Activated naive CD4-positive, alpha-beta T cell treated with anti-CD3 and anti-CD28 coated beads, Interleukin-2, amount 50 U/mL, for 24 hours (primary cell): ENCODE measurements at regions not wholly inside any gene's neighbourhood (a gene's known extent, or its start where the extent isn't known, plus 50 kb on each side); places are given as distances from the start of the nearest gene placed in this dataset.
"Not testable (repeated sequence)": the region's sequence is repeated elsewhere in the genome, so short reads cannot be mapped to it uniquely, and the experiment has no call there.

ENCODE experiments used
- H3K27ac Mint-ChIP-seq: one replicate; pipeline ENCODE4 v1.8.0; 2021; ENCODE audit warnings: mild to moderate bottlenecking, mixed read lengths
- H3K27me3 Mint-ChIP-seq: one replicate; pipeline ENCODE4 v1.8.0; 2021; ENCODE audit warnings: mixed read lengths
- H3K36me3 Mint-ChIP-seq: one replicate; pipeline ENCODE4 v1.8.0; 2021; ENCODE audit warnings: mixed read lengths
- H3K4me1 Mint-ChIP-seq: one replicate; pipeline ENCODE4 v1.8.0; 2021; ENCODE audit warnings: mixed read lengths
- H3K4me3 Mint-ChIP-seq: one replicate; pipeline ENCODE4 v1.8.0; 2021; ENCODE audit warnings: mild to moderate bottlenecking, mixed read lengths
- H3K9me3 Mint-ChIP-seq: one replicate; pipeline ENCODE4 v1.8.0; 2021; ENCODE audit warnings: mixed read lengths

GRCh38 chrX:139194571-139195280 is 335.8 kb upstream of the F9 start:
- Mint-ChIP-seq H3K4me1 (no peaks in the 10 kb centered on the region), H3K9me3 (no peaks in the 10 kb centered on the region), H3K4me3 (no peak overlapping the region), H3K27ac (no peak overlapping the region), H3K36me3 (no peaks in the 10 kb centered on the region), H3K27me3 (peaks cover 18% of the 10 kb centered on the region)

DNA sequence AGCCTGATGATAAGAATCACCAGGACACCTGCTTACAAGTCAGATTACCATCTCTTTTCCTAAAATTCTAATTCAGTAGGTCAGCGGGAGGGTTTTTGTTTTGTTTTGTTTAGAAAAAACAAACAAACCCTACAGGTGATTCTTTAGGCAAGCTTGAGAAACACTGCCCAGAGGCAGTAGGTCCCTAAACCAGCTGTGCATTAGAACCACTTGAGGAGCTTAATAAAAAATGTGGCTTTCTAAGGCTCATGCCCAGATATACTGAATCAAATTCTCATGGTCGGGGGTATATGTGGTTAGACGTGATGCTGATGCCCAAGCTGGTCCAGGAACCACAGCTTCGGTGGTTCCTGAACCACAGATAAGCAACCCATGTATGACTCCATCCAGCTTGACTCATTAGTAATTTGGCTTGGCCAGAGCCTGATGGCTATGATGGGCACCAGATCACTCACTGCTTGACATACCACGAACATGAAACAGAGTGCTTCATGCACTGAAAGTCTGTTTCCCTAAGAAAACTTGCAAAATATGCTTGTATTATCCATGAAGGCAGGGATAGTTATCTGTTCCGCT is 338.1 kb upstream of the F9 start:
- Mint-ChIP-seq H3K36me3 (no peaks in the 10 kb centered on the region), H3K27ac (no peak overlapping the region), H3K27me3 (peaks cover 15% of the 10 kb centered on the region), H3K4me3 (no peak overlapping the region), H3K4me1 (no peaks in the 10 kb centered on the region), H3K9me3 (no peaks in the 10 kb centered on the region)

DNA sequence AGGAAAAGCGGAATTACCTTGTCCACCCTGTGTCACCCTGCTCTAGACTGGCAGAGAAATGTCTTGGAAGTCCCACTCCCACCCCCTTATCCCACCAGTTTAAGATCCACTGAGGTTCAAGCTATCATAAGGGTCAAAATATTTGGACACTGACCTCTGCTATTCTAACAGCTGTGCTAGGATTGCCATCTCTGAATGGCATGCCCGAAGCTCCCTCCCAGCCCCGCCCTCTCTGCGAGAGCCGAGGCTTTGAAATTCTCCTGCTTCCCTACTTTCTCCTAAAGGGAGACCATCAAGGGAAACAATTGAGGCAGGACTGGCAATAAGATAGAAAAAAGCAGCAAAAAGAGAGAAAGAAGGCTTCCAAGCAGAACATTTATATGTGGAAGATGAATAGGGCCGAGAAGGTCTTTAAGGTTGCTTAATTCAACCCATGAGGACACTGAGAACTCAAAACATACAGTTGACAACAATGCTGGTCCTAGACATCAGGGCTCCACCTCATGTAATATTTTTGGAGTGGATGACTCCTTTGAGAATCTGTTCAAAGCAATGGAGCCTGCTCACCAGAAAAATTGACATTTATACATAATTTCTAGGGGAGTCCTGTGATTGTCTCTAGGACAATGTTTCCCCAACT is 338.7 kb upstream of the F9 start:
- peaks cover 13% of the 10 kb centered on the region for H3K27me3 Mint-ChIP-seq
- H3K27ac Mint-ChIP-seq, result no peak overlapping the region
- no peaks in the 10 kb centered on the region for H3K9me3 Mint-ChIP-seq
- H3K4me1 Mint-ChIP-seq, result no peaks in the 10 kb centered on the region
- no peaks in the 10 kb centered on the region for H3K36me3 Mint-ChIP-seq
- H3K4me3 Mint-ChIP-seq, result no peak overlapping the region

- H3K27ac Mint-ChIP-seq, result no peak overlapping the region
- H3K36me3 Mint-ChIP-seq, result no peaks in the 10 kb centered on the region
- H3K4me1 Mint-ChIP-seq, result no peaks in the 10 kb centered on the region
- H3K27me3 Mint-ChIP-seq, result peaks cover 14% of the 10 kb centered on the region
- H3K4me3 Mint-ChIP-seq, result no peak overlapping the region
- H3K9me3 Mint-ChIP-seq, result no peaks in the 10 kb centered on the region
Measured at GRCh38 chrX:139191286-139191685, 339.3 kb upstream of the F9 start.

DNA sequence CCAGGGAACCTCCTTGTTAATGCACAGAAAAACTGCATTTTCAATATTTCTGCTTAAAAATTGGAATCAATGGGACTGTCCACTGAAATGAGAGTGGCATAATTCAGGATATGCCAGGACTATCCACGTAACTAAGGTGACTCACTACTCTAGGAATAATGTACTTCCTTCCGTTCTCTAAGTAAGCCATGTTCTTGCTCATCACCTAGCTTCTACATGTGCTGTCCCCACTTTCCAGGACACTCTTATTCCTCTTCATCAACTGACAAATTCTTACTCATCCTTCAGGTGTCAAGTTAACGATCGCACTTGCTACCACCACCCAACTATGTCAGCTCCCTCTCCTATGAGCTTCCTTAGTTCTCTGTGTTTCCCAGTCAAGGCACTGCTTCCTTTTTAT is 342.8 kb upstream of the F9 start:
- H3K27me3 Mint-ChIP-seq, result peaks cover 5% of the 10 kb centered on the region
- H3K9me3 Mint-ChIP-seq, result no peaks in the 10 kb centered on the region
- no peak overlapping the region for H3K27ac Mint-ChIP-seq
- H3K36me3 Mint-ChIP-seq, result no peaks in the 10 kb centered on the region
- H3K4me3 Mint-ChIP-seq, result no peak overlapping the region
- H3K4me1 Mint-ChIP-seq, result no peaks in the 10 kb centered on the region

DNA sequence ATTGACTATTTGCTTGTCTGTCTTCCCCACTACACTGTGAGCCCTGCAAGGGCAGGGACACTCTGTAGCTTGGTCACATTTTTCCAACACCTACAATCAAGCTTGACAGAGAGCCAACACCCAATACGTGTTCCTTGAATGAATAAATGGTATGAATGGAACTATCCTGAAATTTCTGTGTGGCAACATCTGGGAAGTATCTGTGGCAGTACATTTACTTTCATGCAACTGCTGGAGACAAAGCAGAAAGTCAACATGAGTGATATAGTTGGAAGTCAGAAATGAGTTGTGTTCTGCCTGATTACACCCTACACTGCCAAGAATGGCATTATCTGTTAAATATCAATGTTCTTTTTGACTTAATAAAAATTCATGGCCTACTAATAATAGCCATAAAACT is 343.5 kb upstream of the F9 start:
- peaks cover 5% of the 10 kb centered on the region for H3K27me3 Mint-ChIP-seq
- H3K36me3 Mint-ChIP-seq, result no peaks in the 10 kb centered on the region
- H3K9me3 Mint-ChIP-seq, result no peaks in the 10 kb centered on the region
- H3K27ac Mint-ChIP-seq, result no peak overlapping the region
- no peak overlapping the region for H3K4me3 Mint-ChIP-seq
- no peaks in the 10 kb centered on the region for H3K4me1 Mint-ChIP-seq

DNA sequence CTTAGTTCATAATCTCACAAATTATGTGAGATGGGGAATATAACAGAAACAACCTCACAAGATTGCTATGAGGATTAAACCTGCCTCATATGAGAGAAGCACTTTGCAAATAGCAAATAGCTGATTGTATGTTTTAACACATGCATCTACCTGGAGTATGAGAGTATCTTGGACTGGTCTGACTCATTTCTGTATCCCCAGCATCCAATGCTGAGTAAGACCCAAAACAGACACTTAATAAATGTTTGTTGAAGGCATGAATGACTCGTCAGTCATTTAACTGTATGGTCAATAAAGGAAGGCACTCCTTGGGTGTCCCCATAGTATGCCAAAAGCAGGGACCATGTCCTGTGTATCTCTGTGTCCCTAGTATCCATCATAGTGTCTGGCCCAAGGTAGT is 350.9 kb upstream of the F9 start:
- Mint-ChIP-seq H3K4me3 (no peak overlapping the region), H3K4me1 (no peaks in the 10 kb centered on the region), H3K9me3 (peaks cover 4% of the 10 kb centered on the region), H3K36me3 (no peaks in the 10 kb centered on the region), H3K27ac (no peak overlapping the region), H3K27me3 (no peaks in the 10 kb centered on the region)

DNA sequence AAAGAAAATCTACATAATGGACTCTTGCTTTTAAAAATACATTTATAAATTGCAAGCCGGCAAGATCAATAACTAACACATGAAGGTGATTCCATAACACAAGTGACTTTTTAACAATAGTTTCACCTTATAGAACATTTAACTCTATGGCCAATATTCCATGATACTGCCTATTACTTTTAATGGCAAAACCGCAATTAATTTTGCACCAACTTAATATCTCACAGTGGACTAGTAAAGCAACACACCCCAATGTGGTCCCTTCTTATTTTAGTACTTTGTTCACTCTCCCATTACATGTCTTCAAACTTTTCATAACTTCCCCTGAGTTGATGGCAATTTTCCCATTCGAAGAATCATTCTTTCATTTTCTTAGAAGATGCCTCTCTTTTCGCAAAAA is 351.6 kb upstream of the F9 start:
- H3K4me3 Mint-ChIP-seq, result no peak overlapping the region
- no peaks in the 10 kb centered on the region for H3K36me3 Mint-ChIP-seq
- H3K27me3 Mint-ChIP-seq, result no peaks in the 10 kb centered on the region

DNA sequence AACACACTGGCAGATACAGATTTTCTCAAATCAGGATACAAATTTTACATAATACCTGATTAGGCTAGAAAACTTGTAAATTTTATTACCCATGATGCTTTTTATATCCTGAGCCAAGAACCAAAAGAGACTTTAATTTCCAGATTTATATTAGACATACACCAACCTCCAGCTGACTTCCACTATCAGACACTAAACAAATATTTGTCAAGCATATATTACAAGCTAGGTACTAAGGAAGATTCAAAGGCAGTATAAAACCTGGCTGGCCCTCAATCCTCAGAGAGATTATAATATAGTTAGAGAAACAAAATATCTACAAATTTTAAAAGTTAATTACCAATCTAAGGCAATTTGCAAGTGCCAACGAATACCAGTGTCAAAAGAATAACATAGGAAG is 357.8 kb upstream of the F9 start:
- Mint-ChIP-seq H3K4me1 (no peaks in the 10 kb centered on the region), H3K4me3 (no peak overlapping the region), H3K9me3 (peaks cover 4% of the 10 kb centered on the region)

More for the DNA sequence above, 351.6 kb upstream of the F9 start:
- Mint-ChIP-seq H3K27ac (no peak overlapping the region), H3K9me3 (peaks cover 4% of the 10 kb centered on the region), H3K4me1 (no peaks in the 10 kb centered on the region)

GRCh38 chrX:139170526-139171173 is 359.9 kb upstream of the F9 start:
- Mint-ChIP-seq H3K4me1 (no peaks in the 10 kb centered on the region), H3K27me3 (no peaks in the 10 kb centered on the region), H3K4me3 (no peak overlapping the region), H3K36me3 (no peaks in the 10 kb centered on the region), H3K9me3 (no peaks in the 10 kb centered on the region), H3K27ac (no peak overlapping the region)

More for the DNA sequence above, 357.8 kb upstream of the F9 start:
- Mint-ChIP-seq H3K36me3 (no peaks in the 10 kb centered on the region), H3K27me3 (no peaks in the 10 kb centered on the region), H3K27ac (no peak overlapping the region)

- Mint-ChIP-seq H3K36me3 (no peaks in the 10 kb centered on the region), H3K4me1 (no peaks in the 10 kb centered on the region), H3K27ac (no peak overlapping the region), H3K9me3 (no peaks in the 10 kb centered on the region), H3K27me3 (no peaks in the 10 kb centered on the region), H3K4me3 (no peak overlapping the region)
Measured at GRCh38 chrX:139167282-139167681, 363.3 kb upstream of the F9 start.

GRCh38 chrX:139158256-139158655 is 372.3 kb upstream of the F9 start:
- Mint-ChIP-seq H3K27ac (no peak overlapping the region), H3K4me1 (no peaks in the 10 kb centered on the region), H3K4me3 (no peak overlapping the region), H3K9me3 (no peaks in the 10 kb centered on the region), H3K27me3 (no peaks in the 10 kb centered on the region), H3K36me3 (no peaks in the 10 kb centered on the region)

DNA sequence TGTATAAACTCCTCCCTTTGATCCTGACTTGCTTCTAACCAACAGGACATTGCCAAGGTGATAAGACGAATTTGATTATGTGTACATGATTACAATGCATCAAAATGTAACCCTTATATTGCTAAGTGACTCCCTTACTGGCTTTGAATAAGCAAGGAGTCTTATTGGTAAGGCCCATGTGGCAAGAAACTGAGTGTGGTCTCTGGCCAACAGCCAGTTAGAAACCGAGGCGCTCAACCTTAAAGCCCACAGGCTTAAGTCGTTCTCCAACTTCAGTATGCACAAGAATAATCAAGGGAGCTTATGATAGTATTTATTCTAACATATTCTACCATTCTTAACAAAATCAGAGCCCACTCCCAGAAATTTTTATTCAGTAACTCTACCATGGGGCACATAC is 374.2 kb upstream of the F9 start:
- Mint-ChIP-seq H3K27me3 (no peaks in the 10 kb centered on the region), H3K36me3 (no peaks in the 10 kb centered on the region), H3K4me1 (no peaks in the 10 kb centered on the region), H3K9me3 (no peaks in the 10 kb centered on the region), H3K4me3 (no peak overlapping the region), H3K27ac (no peak overlapping the region)

DNA sequence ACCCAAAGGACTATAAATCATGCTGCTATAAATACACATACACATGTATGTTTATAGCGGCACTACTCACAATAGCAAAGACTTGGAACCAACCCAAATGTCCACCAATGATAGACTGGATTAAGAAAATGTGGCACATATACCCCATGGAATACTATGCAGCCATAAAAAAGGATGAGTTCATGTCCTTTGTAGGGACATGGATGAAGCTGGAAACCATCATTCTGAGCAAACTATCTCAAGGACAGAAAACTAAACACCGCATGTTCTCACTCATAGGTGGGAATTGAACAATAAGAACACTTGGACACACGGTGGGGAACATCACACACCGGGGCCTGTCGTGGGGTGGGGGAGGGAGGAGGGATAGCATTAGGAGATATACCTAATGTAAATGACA is 383.9 kb upstream of the F9 start:
- H3K27ac Mint-ChIP-seq, H3K4me3 Mint-ChIP-seq, H3K9me3 Mint-ChIP-seq, H3K4me1 Mint-ChIP-seq, H3K27me3 Mint-ChIP-seq, H3K36me3 Mint-ChIP-seq: not testable (repeated sequence)

GRCh38 chrX:139141370-139141769 is 389.2 kb upstream of the F9 start:
- Mint-ChIP-seq H3K4me1 (no peaks in the 10 kb centered on the region), H3K9me3 (no peaks in the 10 kb centered on the region), H3K36me3 (no peaks in the 10 kb centered on the region), H3K27ac (no peak overlapping the region), H3K4me3 (no peak overlapping the region), H3K27me3 (no peaks in the 10 kb centered on the region)

DNA sequence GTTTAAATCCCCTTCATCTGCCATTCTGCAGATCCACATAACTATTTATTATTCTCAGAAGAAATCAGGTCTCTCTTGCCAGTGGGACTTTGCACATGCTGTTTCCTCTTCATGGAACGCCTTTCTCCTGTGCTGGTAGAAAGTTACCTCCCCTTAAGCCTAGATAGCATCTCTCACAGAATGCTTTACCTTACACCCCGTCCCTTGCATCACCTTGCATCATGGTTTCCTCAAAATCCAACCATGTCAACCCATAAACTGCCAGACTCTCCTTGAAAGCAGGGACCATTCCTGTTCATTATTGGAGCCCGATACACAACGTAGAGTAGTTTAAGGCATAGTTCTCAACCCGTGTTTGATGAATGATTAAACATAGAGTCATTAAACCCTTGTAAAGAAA is 396.2 kb upstream of the F9 start:
- Mint-ChIP-seq H3K27ac (no peak overlapping the region), H3K36me3 (no peaks in the 10 kb centered on the region), H3K9me3 (no peaks in the 10 kb centered on the region), H3K4me3 (no peak overlapping the region), H3K27me3 (no peaks in the 10 kb centered on the region), H3K4me1 (no peaks in the 10 kb centered on the region)
